ENCODE measurements at regions not wholly inside any gene's neighbourhood (a gene's known extent, or its start where the extent isn't known, plus 50 kb on each side); places are given as distances from the start of the nearest gene placed in this dataset.

DNA sequence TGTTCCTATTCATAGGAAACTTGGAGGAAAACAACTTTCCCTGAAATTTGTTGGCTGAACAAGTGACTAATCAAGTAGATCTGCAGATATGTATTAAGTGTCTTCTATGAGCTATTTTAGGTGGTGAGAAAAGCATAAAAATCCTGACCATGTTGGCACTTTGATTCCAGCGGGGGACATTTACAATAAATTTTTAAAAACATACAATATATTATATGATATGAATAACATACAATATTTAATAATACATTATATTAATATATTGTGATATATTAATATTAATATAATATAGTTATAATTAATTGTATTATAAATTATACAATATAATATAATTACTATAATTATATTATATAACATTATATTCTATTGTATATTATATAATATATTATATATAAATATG lies 362.9 kb upstream of the SOX9 start:
- H3K4me3 ChIP-seq (replicated peaks; ENCODE audit: low read depth, low read length), result no peak overlapping the region
- no peaks in the 10 kb centered on the region for H3K36me3 ChIP-seq (ENCODE audit: control insufficient read depth, insufficient read depth, low read length)
- TF ChIP-seq, protein P1, sequence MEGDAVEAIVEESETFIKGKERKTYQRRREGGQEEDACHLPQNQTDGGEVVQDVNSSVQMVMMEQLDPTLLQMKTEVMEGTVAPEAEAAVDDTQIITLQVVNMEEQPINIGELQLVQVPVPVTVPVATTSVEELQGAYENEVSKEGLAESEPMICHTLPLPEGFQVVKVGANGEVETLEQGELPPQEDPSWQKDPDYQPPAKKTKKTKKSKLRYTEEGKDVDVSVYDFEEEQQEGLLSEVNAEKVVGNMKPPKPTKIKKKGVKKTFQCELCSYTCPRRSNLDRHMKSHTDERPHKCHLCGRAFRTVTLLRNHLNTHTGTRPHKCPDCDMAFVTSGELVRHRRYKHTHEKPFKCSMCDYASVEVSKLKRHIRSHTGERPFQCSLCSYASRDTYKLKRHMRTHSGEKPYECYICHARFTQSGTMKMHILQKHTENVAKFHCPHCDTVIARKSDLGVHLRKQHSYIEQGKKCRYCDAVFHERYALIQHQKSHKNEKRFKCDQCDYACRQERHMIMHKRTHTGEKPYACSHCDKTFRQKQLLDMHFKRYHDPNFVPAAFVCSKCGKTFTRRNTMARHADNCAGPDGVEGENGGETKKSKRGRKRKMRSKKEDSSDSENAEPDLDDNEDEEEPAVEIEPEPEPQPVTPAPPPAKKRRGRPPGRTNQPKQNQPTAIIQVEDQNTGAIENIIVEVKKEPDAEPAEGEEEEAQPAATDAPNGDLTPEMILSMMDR (IDR thresholded peaks at IDR 0.05; ENCODE audit: insufficient read depth, low read length, poor library complexity, severe bottlenecking), result no peak
- DNase-seq (ENCODE audit: extremely low read depth, insufficient read length), result no peak
- no peaks in the 10 kb centered on the region for H3K27me3 ChIP-seq (replicated peaks; ENCODE audit: control insufficient read depth, insufficient read depth, low read length)

DNA sequence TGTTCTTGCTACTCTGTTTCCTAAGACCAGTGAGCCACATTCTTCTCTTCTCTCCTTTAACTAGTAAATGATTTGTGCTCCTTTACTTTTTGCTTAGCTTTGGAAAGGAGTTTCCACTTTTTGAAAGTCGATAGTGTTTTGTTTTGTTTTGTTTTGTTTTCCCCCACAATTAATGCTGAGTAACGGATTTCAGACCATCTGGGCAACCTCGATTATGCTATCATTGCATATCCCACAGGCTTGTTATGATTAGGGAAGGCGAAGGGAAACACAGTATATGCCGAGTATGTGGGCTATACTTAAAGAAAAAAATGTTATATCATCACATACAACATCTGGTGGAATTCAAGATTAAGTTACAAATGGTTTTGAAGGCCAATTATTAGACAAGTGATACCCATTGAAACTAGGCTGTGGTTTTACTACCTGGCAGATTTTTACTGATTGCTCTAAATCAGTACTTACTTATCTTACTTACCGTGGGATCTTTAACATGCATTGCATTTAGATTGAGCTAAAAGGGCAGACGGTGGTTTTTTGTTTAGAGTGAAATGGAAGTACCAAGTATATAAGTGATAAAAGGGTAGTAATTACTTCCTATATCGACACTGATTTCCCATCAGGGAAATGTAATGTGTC lies 361.3 kb upstream of the SOX9 start:
- H3K27me3 ChIP-seq (replicated peaks; ENCODE audit: control insufficient read depth, insufficient read depth, low read length), result no peaks in the 10 kb centered on the region
- H3K4me3 ChIP-seq (replicated peaks; ENCODE audit: low read depth, low read length), result no peak overlapping the region
- TF ChIP-seq, protein P1 (IDR thresholded peaks at IDR 0.05; ENCODE audit: insufficient read depth, low read length, poor library complexity, severe bottlenecking), result no peak
- no peaks in the 10 kb centered on the region for H3K36me3 ChIP-seq (ENCODE audit: control insufficient read depth, insufficient read depth, low read length)
- DNase-seq (ENCODE audit: extremely low read depth, insufficient read length), result no peak

DNA sequence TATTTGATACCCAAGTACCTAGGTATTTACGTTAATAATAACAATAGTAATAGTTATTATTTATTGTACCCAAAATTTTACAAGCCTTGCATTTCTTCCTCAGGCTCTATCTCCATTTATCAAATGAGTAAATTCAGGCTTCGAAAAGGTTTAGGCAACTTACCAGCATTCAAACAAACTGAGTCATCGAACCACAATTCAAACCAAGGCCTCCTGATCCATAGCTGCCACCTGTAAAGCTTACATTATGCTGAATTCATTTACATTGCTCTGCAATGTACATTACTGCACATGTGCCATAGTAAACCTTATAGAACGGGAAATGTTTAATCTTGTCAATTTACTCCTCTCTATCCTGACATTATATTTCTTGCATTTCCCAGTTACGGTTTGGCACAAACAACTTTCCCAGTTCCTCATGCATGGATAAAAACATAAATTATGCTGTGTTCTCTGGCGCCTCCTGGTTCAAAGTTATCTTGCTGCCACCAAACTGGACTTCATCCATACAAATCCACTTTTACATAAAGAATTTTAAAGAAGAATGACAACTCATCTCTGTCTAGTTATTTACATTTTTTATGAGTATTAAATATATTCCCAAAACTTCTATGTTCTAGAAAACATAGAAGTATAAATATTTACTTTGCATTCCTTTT lies 360.6 kb upstream of the SOX9 start:
- TF ChIP-seq, protein P1 (IDR thresholded peaks at IDR 0.05; ENCODE audit: insufficient read depth, low read length, poor library complexity, severe bottlenecking), result no peak
- H3K4me3 ChIP-seq (replicated peaks; ENCODE audit: low read depth, low read length), result no peak overlapping the region
- H3K27me3 ChIP-seq (replicated peaks; ENCODE audit: control insufficient read depth, insufficient read depth, low read length), result no peaks in the 10 kb centered on the region
- H3K36me3 ChIP-seq (ENCODE audit: control insufficient read depth, insufficient read depth, low read length), result no peaks in the 10 kb centered on the region
- no peak for DNase-seq (ENCODE audit: extremely low read depth, insufficient read length)

DNA sequence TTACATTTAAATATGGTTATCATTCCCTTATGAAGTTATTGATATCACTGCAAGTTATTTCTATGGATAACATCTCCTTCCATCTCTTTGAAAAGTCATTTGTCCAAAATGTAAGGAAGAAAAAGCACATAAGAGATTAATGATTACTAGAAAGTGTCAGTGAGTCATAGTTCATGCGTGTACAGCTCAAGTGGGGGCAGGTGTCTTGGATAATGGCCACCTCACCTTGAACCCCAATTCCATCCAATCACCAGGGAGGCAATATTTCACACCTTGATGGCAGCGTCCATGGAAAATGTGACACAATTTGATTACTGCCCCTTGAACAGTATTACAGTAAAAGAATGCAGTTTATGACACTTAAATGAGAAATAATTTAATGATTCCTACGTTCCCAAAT lies 358.3 kb upstream of the SOX9 start:
- no peak for DNase-seq (ENCODE audit: extremely low read depth, insufficient read length)
- H3K4me3 ChIP-seq (replicated peaks; ENCODE audit: low read depth, low read length), result no peak overlapping the region
- no peaks in the 10 kb centered on the region for H3K36me3 ChIP-seq (ENCODE audit: control insufficient read depth, insufficient read depth, low read length)
- no peaks in the 10 kb centered on the region for H3K27me3 ChIP-seq (replicated peaks; ENCODE audit: control insufficient read depth, insufficient read depth, low read length)
- TF ChIP-seq, protein P1 (IDR thresholded peaks at IDR 0.05; ENCODE audit: insufficient read depth, low read length, poor library complexity, severe bottlenecking), result no peak

DNA sequence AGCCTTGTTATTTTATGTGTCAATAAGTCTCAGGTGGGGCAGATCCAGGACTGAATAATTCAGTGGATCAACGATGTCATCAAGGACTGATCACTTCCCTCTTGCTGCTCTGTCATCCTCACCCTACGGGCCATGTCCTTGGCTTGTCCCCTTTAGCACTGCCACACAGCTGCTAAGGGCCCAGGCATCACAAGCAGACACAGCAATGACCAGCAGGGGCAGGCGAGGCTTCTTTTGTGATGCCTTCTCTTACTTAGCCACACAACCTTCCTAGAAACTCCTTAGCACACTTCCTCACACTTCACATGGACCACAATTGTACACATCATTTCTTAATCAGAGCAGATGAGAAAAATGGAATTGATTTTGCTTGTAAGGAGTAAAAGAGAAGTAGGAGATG lies 356.3 kb upstream of the SOX9 start:
- Histone ChIP-seq H3K4me3 (replicated peaks; ENCODE audit: low read depth, low read length) (no peak overlapping the region), H3K27me3 (replicated peaks; ENCODE audit: control insufficient read depth, insufficient read depth, low read length) (no peaks in the 10 kb centered on the region), H3K36me3 (ENCODE audit: control insufficient read depth, insufficient read depth, low read length) (no peaks in the 10 kb centered on the region)
- no peak for DNase-seq (ENCODE audit: extremely low read depth, insufficient read length)
- TF ChIP-seq, protein P1 (IDR thresholded peaks at IDR 0.05; ENCODE audit: insufficient read depth, low read length, poor library complexity, severe bottlenecking), result peak; percentile 51

All from GM06990 (cell line).